ENCODE measurements at regions not wholly inside any gene's neighbourhood (a gene's known extent, or its start where the extent isn't known, plus 50 kb on each side); places are given as distances from the start of the nearest gene placed in this dataset.

- in situ Hi-C loops (cut with MboI; ENCODE audit: low sequenced_read_pairs, unreplicated experiment): no loop called here
- DNase-seq (ENCODE audit: low spot score): no peak
- TF ChIP-seq CTCF (IDR thresholded peaks at IDR 0.05; ENCODE audit: borderline replicate concordance, control extremely low read depth, extremely low read depth, insufficient read depth, missing control alignments): no peak
Measured at GRCh38 chr6:203661-204060, 88.6 kb upstream of the DUSP22 start.

- in situ Hi-C loops (cut with MboI; ENCODE audit: low sequenced_read_pairs, unreplicated experiment): no loop called here
- DNase-seq (ENCODE audit: low spot score): no peak
Measured at GRCh38 chr6:206264-206663, 86.0 kb upstream of the DUSP22 start.

GRCh38 chr6:208364-208763 lies 83.9 kb upstream of the DUSP22 start:
- in situ Hi-C loops (cut with MboI; ENCODE audit: low sequenced_read_pairs, unreplicated experiment): no loop called here
- TF ChIP-seq CTCF (IDR thresholded peaks at IDR 0.05; ENCODE audit: borderline replicate concordance, control extremely low read depth, extremely low read depth, insufficient read depth, missing control alignments): no peak
- DNase-seq (ENCODE audit: low spot score): no peak

More at GRCh38 chr6:206264-206663, 86.0 kb upstream of the DUSP22 start:
- no peak for TF ChIP-seq CTCF (IDR thresholded peaks at IDR 0.05; ENCODE audit: borderline replicate concordance, control extremely low read depth, extremely low read depth, insufficient read depth, missing control alignments)

GRCh38 chr6:208938-209337 lies 83.3 kb upstream of the DUSP22 start:
- no peak for TF ChIP-seq CTCF (IDR thresholded peaks at IDR 0.05; ENCODE audit: borderline replicate concordance, control extremely low read depth, extremely low read depth, insufficient read depth, missing control alignments)
- DNase-seq (ENCODE audit: low spot score): no peak
- in situ Hi-C loops (cut with MboI; ENCODE audit: low sequenced_read_pairs, unreplicated experiment): no loop called here

- in situ Hi-C loops (cut with MboI; ENCODE audit: low sequenced_read_pairs, unreplicated experiment): no loop called here
- TF ChIP-seq CTCF (IDR thresholded peaks at IDR 0.05; ENCODE audit: borderline replicate concordance, control extremely low read depth, extremely low read depth, insufficient read depth, missing control alignments): no peak
- DNase-seq (ENCODE audit: low spot score): peak; percentile 88
Measured at GRCh38 chr6:209432-210103, 82.7 kb upstream of the DUSP22 start.

GRCh38 chr6:210104-210456 lies 82.2 kb upstream of the DUSP22 start:
- DNase-seq (ENCODE audit: low spot score): no peak
- no peak for TF ChIP-seq CTCF (IDR thresholded peaks at IDR 0.05; ENCODE audit: borderline replicate concordance, control extremely low read depth, extremely low read depth, insufficient read depth, missing control alignments)

More at GRCh38 chr6:210104-210456, 82.2 kb upstream of the DUSP22 start:
- in situ Hi-C loops (cut with MboI; ENCODE audit: low sequenced_read_pairs, unreplicated experiment): no loop called here

Data from GM13976 (cell line).